ENCODE measurements at regions not wholly inside any gene's neighbourhood (a gene's known extent, or its start where the extent isn't known, plus 50 kb on each side); places are given as distances from the start of the nearest gene placed in this dataset.

DNA sequence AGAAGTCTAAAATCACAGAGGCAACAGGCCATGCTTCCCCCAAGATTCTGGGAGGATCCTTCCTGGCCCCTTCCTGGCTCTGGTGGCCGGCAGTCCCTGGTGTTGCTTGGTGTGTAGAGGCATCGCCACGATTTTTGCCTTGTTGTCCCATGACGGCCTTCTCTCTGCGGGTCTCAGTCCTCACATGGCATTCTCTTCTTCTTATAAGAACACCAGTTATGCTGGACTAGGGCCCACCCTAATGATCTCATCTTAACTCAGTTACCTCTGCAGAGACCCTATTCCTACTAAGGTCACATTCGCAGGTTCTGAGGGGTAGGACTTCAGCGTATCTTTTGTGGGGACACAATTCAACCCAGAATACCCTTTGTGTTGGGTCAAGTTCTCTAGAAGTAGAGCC, 168.0 kb downstream of the LINC00237 start:
- no peak for DNase-seq (ENCODE audit: low read depth)

GRCh38 chr20:20933142-20933958, 172.8 kb downstream of the LINC00237 start:
- DNase-seq (ENCODE audit: low read depth): no peak

DNA sequence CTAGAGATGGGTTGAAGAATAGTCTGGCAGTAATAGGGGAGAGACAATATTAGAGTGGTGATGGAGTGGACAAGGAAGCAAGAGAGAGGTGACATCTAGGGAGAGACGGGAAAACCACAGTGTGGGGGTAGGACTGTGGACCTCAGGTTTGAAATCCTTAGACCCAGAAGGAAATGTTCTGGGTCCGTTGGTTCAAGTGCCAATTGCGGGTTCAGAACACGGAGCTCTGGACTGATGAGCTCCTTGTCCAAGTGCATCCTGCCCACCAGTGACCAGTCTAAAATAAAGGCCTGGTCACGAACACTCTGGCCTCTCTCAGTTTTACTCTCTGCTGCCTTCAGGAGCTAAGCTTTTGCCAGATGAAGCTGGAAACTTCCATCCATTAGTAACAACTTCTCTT, 174.0 kb downstream of the LINC00237 start:
- DNase-seq (ENCODE audit: low read depth): no peak

GRCh38 chr20:20931632-20932031, 174.5 kb downstream of the LINC00237 start:
- no peak for DNase-seq (ENCODE audit: low read depth)

- DNase-seq (ENCODE audit: low read depth): no peak
Measured at GRCh38 chr20:20931024-20931423, 175.1 kb downstream of the LINC00237 start.

- no peak for DNase-seq (ENCODE audit: low read depth)
Measured at GRCh38 chr20:20930500-20930899, 175.7 kb downstream of the LINC00237 start.

- DNase-seq (ENCODE audit: low read depth): no peak
Measured at GRCh38 chr20:20929341-20929740, 176.8 kb downstream of the LINC00237 start.

GRCh38 chr20:20926222-20926905, 179.8 kb downstream of the LINC00237 start:
- DNase-seq (ENCODE audit: low read depth): no peak

DNA sequence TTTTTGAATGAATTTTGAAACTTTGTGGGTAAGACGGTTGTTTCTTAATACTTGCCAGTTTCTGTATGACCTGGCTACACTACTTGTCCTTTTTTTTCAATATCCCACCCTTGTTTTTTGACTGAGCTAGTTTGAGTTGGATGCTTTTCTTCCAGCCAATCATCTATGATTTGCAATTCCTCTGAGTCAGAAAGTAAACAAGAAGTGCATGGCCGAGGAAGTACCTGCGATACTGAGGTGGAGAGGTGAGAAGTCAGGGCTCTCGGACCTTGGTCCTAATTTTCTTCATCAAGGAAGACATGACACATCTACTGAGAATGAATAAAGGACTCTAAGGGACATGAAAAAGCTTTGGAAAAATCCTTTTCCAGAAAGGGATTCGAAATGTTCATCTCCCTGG, 185.7 kb downstream of the LINC00237 start:
- no peak for DNase-seq (ENCODE audit: low read depth)

DNA sequence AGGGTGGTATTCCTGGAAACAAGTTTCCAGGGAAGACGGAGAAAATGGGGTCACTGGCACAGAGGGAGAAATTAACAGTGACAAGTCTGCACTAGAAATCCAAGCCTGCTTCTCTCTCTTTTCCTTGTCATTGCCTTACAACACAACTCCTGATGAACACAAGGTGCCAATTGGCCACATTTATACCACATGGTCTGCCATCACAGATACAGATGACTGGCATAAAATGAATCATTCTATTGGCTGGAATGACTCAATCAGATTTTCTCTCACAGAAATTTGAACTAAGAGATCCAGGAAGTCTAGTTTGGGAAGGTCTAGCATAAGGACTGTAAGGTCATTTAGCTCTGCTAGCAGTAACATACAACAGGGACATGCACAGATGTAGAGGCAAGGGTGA, 190.3 kb downstream of the LINC00237 start:
- DNase-seq (ENCODE audit: low read depth): no peak

GRCh38 chr20:20904501-20904831, 192.0 kb upstream of the RALGAPA2 start:
- no peak for DNase-seq (ENCODE audit: low read depth)

DNA sequence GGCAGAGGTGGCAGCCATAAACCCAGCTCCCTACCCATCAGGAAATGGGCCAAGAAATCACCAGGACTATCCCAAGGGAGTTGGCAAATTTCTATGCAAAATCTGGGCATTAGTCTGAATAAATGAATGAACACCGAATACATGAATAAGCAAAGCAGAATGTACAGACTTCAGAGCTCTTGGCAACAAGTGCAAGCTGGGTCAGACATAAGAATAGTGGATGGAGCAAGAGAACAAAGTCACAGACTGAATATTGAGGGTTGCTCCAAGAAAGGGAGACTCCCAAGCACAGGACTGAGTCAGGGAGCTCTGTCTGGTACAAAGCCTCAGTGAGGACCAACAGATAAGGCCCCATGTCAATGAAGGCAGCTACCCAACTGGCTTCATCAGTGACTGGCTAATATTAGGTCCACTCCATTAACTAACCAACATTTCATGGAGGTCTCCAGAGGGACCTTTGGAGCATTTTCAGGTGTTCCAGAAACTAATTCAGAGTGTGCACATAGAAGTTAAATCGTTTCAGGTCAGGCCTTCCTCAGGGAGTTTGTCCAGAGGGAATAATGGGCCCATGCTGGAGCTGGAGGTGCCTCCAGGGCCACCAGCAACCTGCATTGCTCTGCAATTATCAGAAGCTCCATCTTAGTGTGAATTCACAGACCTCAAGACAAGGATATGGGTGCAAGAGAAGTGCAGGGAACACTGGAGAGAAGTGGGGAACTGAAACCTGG, 191.5 kb upstream of the RALGAPA2 start:
- DNase-seq (ENCODE audit: low read depth): no peak

DNA sequence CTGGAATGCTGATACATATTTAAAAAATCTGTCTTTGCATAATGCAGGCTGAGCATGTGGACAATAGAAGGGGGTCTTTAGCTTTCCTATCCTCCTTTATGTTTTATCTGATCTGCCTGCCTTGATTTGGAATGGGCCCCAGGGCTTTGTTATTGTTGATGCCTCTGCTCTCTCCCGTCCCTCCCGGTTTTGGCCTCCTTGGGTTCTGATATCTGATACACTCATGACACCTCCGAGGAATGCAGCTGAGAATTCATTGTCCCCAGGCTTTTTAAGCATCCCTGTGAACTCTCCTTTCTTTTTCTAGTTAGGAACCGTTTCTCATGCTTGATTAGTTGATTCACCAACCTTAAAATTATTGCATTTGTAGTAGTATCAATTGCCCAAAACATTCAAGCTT, 185.5 kb upstream of the RALGAPA2 start:
- no peak for DNase-seq (ENCODE audit: low read depth)

DNA sequence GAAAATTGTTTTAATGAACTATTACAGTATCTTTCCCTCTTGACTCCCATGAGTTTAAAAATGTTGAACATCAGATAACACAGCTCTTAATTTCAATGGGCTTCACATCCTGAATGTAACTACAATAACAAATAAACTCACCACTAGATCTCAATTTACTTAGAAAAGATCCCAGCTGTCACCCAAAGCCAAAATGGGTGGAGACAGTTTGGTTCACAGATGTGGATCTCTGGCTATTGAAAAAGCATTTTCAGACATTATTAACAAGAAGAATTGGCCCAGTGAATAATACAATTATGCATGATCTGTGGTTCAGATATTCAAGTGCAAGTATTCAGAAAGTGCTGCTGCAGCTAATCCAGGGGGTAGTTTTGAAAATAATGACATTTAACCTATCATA, 184.7 kb upstream of the RALGAPA2 start:
- DNase-seq (ENCODE audit: low read depth): no peak

DNA sequence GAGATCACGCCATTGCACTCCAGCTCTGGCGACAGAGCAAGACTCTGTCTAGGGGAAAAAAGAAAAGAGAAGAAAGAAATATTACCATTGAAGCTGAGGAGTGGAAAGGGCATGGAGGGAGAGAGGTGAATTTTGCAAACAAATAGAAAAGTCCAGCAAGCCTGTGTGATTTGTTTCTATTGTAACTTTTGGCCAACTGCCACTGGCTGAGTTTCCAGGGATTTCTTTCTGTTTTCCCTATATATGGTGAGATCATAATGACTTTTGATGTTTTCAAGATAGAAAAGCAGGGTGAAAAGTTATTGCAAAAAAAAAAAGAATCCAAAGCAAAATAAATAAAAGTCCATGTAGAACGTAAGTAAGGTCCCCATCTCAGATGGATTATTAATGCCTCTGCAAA, 184.2 kb upstream of the RALGAPA2 start:
- peak; percentile 41 for DNase-seq (ENCODE audit: low read depth)

- DNase-seq (ENCODE audit: low read depth): no peak
Measured at GRCh38 chr20:20895537-20895936, 183.1 kb upstream of the RALGAPA2 start.

- peak; percentile 57 for DNase-seq (ENCODE audit: low read depth)
Measured at GRCh38 chr20:20894753-20895152, 182.3 kb upstream of the RALGAPA2 start.

DNA sequence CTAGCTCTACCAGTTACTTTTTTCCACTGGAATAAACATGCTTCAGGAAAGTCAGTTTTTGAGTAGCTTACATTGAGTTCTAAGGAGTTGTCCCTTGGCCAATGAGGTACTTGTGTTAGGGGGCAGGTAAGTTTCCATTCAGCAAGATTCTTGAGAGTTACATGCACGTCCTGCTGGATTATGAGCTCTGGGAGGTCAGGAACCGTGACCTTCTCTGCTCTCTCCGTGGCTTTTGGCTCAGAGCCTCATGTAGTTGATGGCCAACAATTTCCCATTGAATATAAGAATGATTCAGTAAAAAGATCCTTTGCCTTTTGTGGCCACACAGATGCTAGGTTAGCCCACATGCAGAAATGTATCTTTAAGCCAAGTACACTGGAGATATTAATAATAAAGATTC, 181.8 kb upstream of the RALGAPA2 start:
- DNase-seq (ENCODE audit: low read depth): no peak

DNA sequence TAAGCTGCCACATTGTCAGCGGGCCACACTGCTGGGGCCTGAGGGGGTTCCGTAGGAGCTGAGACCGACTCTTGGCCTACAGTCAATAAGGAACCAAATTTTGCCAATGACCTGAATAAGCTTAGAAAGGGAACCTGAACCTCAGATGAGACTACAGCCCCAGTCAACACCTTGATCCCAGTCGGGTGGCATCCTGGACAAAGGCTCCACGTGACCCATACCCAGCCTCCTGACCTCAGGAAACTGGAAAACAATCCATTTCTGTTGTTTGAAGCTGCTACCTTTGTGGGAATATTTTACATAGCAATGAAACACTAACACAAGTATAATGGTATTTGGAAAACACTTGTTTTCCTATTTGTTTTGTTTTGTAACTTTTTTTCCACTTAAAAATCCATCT, 179.9 kb upstream of the RALGAPA2 start:
- no peak for DNase-seq (ENCODE audit: low read depth)

DNA sequence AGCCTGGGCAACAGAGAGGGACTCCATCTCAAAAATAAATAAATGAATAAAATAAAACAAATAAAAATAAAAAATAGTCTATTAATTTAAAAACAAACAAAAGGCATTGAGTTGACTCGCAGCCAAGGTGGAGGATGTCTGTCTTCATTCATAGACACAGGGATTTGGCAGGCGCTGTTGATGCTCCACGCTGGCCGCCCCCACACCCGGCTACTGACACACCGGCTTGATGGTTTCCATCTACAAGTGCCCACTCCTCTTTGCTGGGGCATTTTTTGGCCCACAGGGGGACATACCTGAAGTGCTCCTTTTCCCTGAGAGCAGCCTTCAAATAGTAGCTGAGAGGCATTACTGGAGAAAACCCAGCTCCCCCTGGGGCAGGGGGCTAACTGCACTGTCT, 178.3 kb upstream of the RALGAPA2 start:
- DNase-seq (ENCODE audit: low read depth): no peak

DNA sequence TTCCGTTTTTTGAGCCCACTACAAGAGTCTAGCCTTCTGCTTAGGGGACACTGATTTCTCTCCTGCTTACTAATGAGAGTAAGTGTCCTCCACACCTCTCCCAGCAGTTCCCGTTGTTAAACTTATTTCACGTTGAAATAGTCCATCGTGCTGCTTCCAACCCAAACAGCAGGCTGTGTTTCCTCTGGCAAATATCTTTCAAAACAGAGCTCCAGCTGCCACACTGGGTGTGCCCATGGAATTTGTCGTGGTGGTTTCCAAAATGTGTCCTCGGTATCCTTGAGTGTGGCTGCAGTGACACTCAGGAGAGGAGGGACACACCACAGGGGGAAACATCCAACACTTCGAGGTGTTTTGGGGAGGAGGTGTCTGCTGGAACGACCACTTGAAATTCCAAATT, 176.5 kb upstream of the RALGAPA2 start:
- no peak for DNase-seq (ENCODE audit: low read depth)

- DNase-seq (ENCODE audit: low read depth): no peak
Measured at GRCh38 chr20:20888266-20888656, 175.8 kb upstream of the RALGAPA2 start.

Data from forelimb muscle (tissue), 1 donor.